HEK293T (cell line): ENCODE measurements at regions not wholly inside any gene's neighbourhood (a gene's known extent, or its start where the extent isn't known, plus 50 kb on each side); places are given as distances from the start of the nearest gene placed in this dataset.
"Not testable (repeated sequence)": the region's sequence is repeated elsewhere in the genome, so short reads cannot be mapped to it uniquely, and the experiment has no call there.

ENCODE experiments used
- CTCF ChIA-PET: fragments of 350-600 bp; formaldehyde crosslinking; extraction: SDS; loops from one replicate; lab custom pipeline; 2021; ENCODE audit warnings: antibody characterized with exemption, inconsistent platforms; lab: Yijun Ruan, JAX
- POLR2A ChIA-PET: fragments of 350-600 bp; formaldehyde crosslinking; extraction: SDS; loops from one replicate; lab custom pipeline; 2020; ENCODE audit warnings: antibody characterized with exemption, inconsistent platforms; lab: Yijun Ruan, JAX
- DNase-seq: peaks from one replicate; pipeline ENCODE4 v3.0.0; 2012; ENCODE audit warnings: mixed read lengths; ENCODE audit errors: extremely low spot score
- ARNT ChIP-seq: fragments of 450-650 bp; IDR thresholded peaks from 2 replicates; pipeline ENCODE4 v1.6.1; 2017; ENCODE audit warnings: mild to moderate bottlenecking
- BHLHE40 ChIP-seq: fragments of 450-650 bp; IDR thresholded peaks from 2 replicates; pipeline ENCODE4 v1.6.1; 2016; ENCODE audit warnings: mild to moderate bottlenecking, moderate library complexity, borderline replicate concordance
- CTBP1 ChIP-seq: fragments of 450-650 bp; IDR thresholded peaks from 2 replicates; pipeline ENCODE4 v1.6.1; 2016; ENCODE audit warnings: borderline replicate concordance
- ELF4 ChIP-seq: fragments of 450-650 bp; IDR thresholded peaks from 2 replicates; pipeline ENCODE4 v1.6.1; 2017; ENCODE audit warnings: antibody characterized with exemption
- FOXK2 ChIP-seq: fragments of 450-650 bp; IDR thresholded peaks from 2 replicates; pipeline ENCODE4 v1.6.1; 2016; ENCODE audit warnings: mild to moderate bottlenecking
- FOXM1 ChIP-seq: fragments of 450-650 bp; IDR thresholded peaks from 2 replicates; pipeline ENCODE4 v1.6.1; 2017; ENCODE audit warnings: mild to moderate bottlenecking, borderline replicate concordance
- HDGF ChIP-seq: fragments of 450-650 bp; IDR thresholded peaks from 2 replicates; pipeline ENCODE4 v1.6.1; 2017; ENCODE audit warnings: antibody characterized with exemption, borderline replicate concordance
- L3MBTL2 ChIP-seq: fragments of 450-650 bp; conservative IDR thresholded peaks from 2 replicates; pipeline ENCODE4 v1.6.1; 2016; ENCODE audit warnings: mild to moderate bottlenecking
- LEF1 ChIP-seq: fragments of 450-650 bp; IDR thresholded peaks from 2 replicates; pipeline ENCODE4 v1.6.1; 2017; ENCODE audit warnings: mild to moderate bottlenecking, borderline replicate concordance
- NFRKB ChIP-seq: fragments of 450-650 bp; IDR thresholded peaks from 2 replicates; pipeline ENCODE4 v1.6.1; 2016; ENCODE audit warnings: mild to moderate bottlenecking, moderate library complexity
- SP1 ChIP-seq: fragments of 450-650 bp; IDR thresholded peaks from 2 replicates; pipeline ENCODE4 v1.6.1; 2017
- SUZ12 ChIP-seq: fragments of 450-650 bp; IDR thresholded peaks from 2 replicates; pipeline ENCODE4 v1.6.1; 2016; ENCODE audit warnings: mild to moderate bottlenecking
- TARDBP ChIP-seq: fragments of 450-650 bp; IDR thresholded peaks from 2 replicates; pipeline ENCODE4 v1.6.1; 2016
- ZNF384 ChIP-seq: fragments of 450-650 bp; IDR thresholded peaks from 2 replicates; pipeline ENCODE4 v1.6.1; 2016
- TF ChIP-seq, protein P1 (sequence below): fragments of 450-650 bp; IDR thresholded peaks from 2 replicates; pipeline ENCODE4 v1.6.1; 2016

GRCh38 chr9:40914772-40915659, 213.5 kb downstream of the FOXD4L6 start:
- no peak for DNase-seq
- ChIA-PET CTCF (no interaction called here), POLR2A (no interaction called here)
- TF ChIP-seq HDGF (no peak), L3MBTL2 (no peak), BHLHE40 (no peak), NFRKB (no peak), LEF1 (no peak)

GRCh38 chr9:40913928-40914673, 214.4 kb downstream of the FOXD4L6 start:
- ChIA-PET CTCF (no interaction called here), POLR2A (no interaction called here)
- TF ChIP-seq FOXM1: no peak
- no peak for TF ChIP-seq HDGF
- no peak for TF ChIP-seq FOXK2
- TF ChIP-seq ELF4: no peak
- TF ChIP-seq TARDBP: no peak
- TF ChIP-seq L3MBTL2: no peak
- TF ChIP-seq SUZ12: no peak
- TF ChIP-seq LEF1: no peak
- no peak for TF ChIP-seq BHLHE40
- TF ChIP-seq SP1: no peak
- TF ChIP-seq NFRKB: no peak
- TF ChIP-seq, protein P1, sequence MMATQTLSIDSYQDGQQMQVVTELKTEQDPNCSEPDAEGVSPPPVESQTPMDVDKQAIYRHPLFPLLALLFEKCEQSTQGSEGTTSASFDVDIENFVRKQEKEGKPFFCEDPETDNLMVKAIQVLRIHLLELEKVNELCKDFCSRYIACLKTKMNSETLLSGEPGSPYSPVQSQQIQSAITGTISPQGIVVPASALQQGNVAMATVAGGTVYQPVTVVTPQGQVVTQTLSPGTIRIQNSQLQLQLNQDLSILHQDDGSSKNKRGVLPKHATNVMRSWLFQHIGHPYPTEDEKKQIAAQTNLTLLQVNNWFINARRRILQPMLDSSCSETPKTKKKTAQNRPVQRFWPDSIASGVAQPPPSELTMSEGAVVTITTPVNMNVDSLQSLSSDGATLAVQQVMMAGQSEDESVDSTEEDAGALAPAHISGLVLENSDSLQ: no peak
- no peak for TF ChIP-seq CTBP1
- TF ChIP-seq ARNT: no peak
- no peak for TF ChIP-seq ZNF384
- DNase-seq: no peak

DNA sequence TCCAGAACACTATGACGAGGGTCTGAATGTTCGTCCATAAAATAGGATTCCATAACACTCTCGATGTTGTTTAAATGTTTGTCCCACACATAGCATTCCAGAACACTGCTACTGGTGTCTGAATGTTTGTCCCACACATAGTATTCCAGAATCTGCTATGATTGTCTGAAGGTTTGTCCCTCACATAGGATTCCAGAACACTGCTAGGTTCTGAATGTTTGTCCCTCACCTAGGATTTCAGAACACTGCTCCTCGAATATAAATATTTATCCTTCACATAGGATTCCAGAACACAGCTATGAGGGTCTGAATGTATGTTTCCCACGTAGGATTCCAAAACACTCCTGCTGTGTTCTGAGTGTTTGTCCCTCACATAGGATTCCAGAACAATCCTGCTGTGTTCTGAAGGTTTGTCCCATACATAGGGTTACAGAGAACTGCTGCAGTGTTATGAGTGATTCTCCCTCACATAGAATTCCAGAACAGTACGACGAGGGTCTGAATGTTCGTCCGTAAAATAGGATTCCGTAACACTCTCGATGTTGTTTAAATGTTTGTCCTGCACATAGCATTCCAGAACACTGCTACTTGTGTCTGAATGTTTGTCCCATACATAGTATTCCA, 215.3 kb downstream of the FOXD4L6 start:
- TF ChIP-seq ELF4: no peak
- TF ChIP-seq HDGF: no peak
- TF ChIP-seq, protein P1: no peak
- no peak for TF ChIP-seq NFRKB
- CTCF ChIA-PET: no interaction called here
- no peak for DNase-seq
- POLR2A ChIA-PET: no interaction called here

- CTCF ChIA-PET, DNase-seq, POLR2A ChIA-PET: not testable (repeated sequence)
Measured at GRCh38 chr9:40912679-40913078, 215.8 kb downstream of the FOXD4L6 start.

GRCh38 chr9:40911647-40912046, 216.8 kb downstream of the FOXD4L6 start:
- POLR2A ChIA-PET: no interaction called here
- DNase-seq: no peak
- TF ChIP-seq FOXK2: no peak
- no peak for TF ChIP-seq FOXM1
- no peak for TF ChIP-seq SP1
- TF ChIP-seq, protein P1: no peak
- no peak for TF ChIP-seq CTBP1
- TF ChIP-seq L3MBTL2: no peak
- TF ChIP-seq LEF1: no peak
- TF ChIP-seq ARNT: no peak
- no peak for TF ChIP-seq BHLHE40
- TF ChIP-seq TARDBP: no peak
- no peak for TF ChIP-seq SUZ12
- CTCF ChIA-PET: no interaction called here

DNA sequence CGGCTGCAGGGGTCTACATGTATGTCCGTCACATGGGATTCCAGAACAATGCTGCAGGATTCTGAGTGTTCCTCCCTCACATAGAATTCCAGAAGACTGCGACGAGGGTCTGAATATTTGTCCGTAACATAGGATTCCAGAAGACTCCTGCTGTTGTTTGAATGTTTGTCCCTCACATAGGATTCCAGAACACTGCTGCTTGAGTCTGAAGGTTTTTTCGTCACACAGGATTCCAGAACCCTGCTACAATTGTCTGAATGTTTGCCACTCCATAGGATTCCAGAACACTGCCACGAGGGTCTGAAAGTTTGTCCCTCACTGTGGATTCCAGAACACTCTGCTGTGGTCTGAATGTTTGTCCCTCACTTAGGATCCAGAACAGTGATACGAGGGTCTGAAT, 217.5 kb downstream of the FOXD4L6 start:
- POLR2A ChIA-PET, DNase-seq, CTCF ChIA-PET: not testable (repeated sequence)
